GM21360 (cell line): ENCODE measurements at regions not wholly inside any gene's neighbourhood (a gene's known extent, or its start where the extent isn't known, plus 50 kb on each side); places are given as distances from the start of the nearest gene placed in this dataset.

Experiments used
- ATAC-seq: cut with Tn5 transposase; IDR thresholded peaks from one replicate; pipeline ENCODE4 v1.9.1; 2021; ENCODE audit warnings: mild to moderate bottlenecking, moderate library complexity; ENCODE audit not compliant: unreplicated experiment

DNA sequence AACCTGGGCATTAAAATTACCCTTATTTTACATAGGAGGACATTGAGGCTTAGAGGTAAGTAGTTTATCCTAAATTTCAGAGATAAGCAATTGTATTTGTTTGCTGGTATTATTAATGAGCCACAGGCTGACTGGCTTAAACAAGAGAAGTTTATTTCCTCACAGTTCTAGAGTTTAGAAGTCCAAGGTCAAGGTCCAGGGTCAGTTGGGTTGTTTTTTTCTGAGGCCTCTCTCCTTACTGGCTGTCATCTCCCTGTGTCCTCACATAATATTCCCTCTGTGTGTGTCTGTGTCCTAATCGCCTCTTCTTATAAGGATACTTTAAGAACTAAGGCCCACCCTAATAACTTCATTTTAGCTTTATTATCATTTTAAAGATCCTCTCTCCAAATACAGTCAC is 294.9 kb upstream of the ATP5MC3 start:
- ATAC-seq: no peak

- ATAC-seq: no peak
Measured at GRCh38 chr2:175475130-175475529, 293.6 kb upstream of the ATP5MC3 start.

GRCh38 chr2:175468431-175469098 is 287.1 kb upstream of the ATP5MC3 start:
- no peak for ATAC-seq

GRCh38 chr2:175465101-175465500 is 283.6 kb upstream of the ATP5MC3 start:
- no peak for ATAC-seq

DNA sequence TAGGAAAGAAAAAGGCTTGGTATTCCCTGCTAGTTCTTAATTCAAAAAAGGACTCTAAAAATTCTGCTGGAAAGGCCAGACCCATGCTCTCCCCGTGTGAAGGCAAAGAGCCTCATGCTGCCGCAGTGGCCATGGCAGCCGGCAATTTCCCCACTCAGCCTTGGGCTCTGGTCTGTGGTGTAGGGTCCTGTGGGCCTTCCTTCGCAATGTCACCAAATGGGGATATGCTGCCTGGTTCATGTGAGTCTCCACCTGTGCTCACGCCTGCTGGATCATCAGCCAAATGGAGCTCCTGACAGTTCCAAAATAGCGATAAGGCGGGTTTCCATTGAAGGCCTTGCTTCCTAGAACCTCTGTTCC is 282.8 kb upstream of the ATP5MC3 start:
- no peak for ATAC-seq

- no peak for ATAC-seq
Measured at GRCh38 chr2:175463589-175464310, 282.2 kb upstream of the ATP5MC3 start.

GRCh38 chr2:175463169-175463568 is 281.7 kb upstream of the ATP5MC3 start:
- no peak for ATAC-seq

DNA sequence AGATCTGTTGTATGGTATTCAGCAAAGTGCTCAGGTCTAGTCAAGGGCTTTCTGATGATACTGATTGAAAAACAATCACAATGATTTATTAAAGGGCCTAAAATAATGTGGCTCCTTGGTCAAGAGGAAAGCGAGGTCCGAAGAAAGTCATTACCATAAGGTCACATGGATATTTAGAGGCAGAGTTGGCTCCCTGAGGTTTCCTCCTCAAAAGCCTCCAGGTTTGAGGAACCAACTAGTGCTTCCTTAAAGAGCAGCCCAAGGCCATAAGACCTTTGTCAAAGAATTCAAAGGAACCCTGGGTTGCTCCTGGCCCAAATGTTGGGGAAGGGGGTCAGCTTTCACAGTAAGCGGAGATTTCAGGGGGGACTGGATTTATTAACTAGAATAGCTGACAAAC is 280.7 kb upstream of the ATP5MC3 start:
- ATAC-seq: no peak

GRCh38 chr2:175461839-175462238 is 280.3 kb upstream of the ATP5MC3 start:
- ATAC-seq: no peak

DNA sequence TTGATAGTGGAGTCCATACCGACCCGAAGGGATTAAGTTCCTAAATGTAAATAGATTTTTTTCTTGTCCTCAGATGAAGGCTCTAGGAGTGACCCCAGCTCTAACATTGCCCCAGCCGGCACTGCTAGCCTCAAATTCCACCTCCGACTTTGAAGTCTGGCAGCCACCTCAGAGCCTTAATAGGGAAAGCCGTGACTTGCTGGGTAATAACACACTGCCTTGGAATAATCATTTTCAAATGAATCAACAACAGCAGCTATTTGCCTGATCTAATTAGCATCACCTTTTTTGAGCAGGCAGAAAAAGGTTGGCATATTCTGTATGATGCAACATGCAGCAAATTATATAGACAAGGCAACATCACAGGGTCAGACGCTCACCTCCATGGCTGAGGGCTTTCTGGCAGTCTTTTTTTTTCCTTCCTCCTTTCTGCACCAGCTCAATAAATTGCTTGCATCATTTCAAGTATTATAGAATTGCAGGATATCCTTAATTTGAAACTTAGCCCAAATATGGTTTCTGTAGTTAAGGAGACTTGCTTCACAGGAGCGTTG is 276.5 kb upstream of the ATP5MC3 start:
- no peak for ATAC-seq

GRCh38 chr2:175454953-175455389 is 273.5 kb upstream of the ATP5MC3 start:
- ATAC-seq: no peak

- ATAC-seq: no peak
Measured at GRCh38 chr2:175450029-175450760, 268.7 kb upstream of the ATP5MC3 start.

GRCh38 chr2:175449616-175450015 is 268.1 kb upstream of the ATP5MC3 start:
- no peak for ATAC-seq

DNA sequence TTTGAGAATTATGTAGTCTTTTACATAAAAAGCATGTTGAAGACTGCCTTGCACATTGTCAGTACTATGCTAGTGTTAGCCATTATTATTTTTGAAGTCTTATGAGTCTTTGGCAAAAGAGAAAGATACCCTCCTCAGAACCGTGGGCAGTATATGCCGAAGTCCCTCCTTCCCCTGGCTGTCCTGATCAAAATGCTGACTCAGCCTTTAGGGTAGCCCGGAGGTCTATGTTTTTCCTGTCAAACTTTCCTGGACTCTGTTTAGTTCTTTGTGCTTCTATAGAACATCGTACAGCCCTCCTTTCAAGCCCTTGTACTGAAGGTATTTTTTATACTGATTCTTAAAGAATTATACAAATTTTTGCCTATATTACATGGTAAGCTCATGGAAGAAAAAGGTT is 264.7 kb upstream of the ATP5MC3 start:
- no peak for ATAC-seq

DNA sequence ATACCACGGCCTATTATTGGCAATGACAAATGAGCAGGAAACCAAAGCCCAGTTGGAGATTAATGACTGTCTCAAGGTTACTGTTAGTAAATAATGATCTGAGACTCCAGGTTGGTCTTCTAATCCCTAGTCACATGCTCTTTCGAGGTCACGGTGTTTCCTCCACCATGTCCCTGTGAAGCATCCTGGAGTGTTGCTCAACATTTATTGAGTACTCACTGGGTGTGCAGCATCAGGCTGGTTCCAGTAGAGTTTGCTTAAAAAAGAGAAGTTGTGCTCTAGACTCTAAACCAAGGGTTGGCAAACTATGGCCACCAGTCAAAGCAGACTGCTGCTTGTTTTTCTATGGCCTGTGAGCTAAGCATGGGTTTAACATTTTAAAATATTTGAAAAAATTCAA is 263.8 kb upstream of the ATP5MC3 start:
- ATAC-seq: no peak

- no peak for ATAC-seq
Measured at GRCh38 chr2:175442441-175442840, 260.9 kb upstream of the ATP5MC3 start.

DNA sequence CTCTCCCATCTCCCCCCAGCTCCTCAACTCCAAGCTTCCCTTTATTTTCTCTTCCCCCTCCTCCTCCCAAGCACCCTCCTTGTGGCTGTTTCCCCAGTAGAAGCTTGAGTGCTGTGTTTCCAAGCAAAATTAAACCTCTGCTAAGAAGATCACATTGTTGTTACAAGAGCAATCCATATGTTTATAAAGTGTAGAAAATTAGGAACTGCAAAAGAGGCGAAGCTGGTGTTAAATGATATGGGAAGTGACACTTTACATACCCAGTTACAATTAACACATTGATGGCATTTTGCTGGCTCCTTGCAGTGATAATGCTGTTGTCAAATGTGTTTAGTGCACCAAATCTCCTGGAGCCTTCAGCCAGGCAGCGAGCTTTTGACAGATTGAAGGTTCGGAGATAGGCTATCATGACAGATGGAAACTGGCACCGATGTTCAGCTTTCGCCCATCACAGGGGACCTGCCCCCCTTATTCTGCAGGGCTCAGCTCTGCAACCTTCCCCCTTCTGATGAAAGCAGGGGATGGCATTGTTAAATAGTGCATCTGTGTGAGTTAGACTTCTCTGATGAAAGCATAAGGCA is 259.8 kb upstream of the ATP5MC3 start:
- ATAC-seq: no peak

GRCh38 chr2:175439416-175439815 is 257.9 kb upstream of the ATP5MC3 start:
- no peak for ATAC-seq

DNA sequence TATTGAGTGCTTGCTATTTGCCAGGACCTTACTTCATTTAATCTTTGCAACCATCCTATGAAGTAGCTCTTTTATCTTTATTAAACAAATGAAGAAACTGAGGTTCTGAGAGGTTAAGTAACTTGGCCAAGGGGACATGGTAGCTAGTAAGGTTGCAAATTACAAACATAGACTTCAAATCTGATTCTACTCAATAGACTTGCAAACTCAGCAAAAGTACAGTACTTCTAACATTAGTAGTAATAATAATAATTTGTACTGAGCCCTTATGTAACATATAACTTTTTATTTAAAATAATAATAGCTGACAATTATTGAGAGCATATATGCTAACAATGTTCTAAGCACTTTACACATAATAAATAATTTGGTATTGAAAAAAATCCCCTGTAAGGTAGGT is 255.7 kb upstream of the ATP5MC3 start:
- ATAC-seq: no peak

DNA sequence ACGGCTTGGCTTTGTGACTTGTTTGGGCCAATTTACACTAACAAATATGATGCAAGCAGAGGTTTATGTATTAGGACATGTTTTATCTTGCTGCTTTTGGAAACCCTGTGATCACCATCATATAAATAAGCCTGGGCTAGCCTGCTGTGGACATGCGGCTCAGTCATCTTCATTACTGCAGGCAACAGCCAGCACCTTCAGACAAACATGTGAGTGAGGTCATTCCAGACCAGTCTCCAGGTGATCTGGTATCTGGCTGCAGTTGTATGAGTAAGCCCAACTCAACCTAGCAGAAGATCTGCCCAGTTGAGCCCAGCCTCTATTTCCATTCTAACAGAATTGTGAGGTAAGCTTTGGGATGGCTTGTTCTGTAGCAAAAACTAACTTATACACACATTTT is 254.6 kb upstream of the ATP5MC3 start:
- no peak for ATAC-seq

DNA sequence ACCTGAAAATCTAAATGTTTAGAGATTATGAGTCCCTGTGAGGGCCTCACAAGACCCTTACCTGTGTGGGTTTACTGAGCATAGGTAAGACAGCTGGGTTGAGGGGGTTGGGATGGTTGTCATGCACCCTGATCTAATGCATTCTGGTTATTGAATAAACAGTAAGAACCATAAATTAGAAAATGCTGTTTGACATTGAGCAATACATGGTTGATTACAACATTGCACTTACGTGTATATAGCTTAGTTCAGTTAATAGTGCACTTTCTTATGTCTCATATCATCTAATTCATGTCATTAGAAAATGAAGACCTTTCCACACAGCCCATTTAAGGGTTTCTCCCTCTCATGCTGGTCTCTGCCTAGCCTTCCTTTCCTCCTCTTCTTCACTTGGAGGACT is 253.5 kb upstream of the ATP5MC3 start:
- ATAC-seq: no peak
